ENCODE measurements at regions not wholly inside any gene's neighbourhood (a gene's known extent, or its start where the extent isn't known, plus 50 kb on each side); places are given as distances from the start of the nearest gene placed in this dataset.
"Not testable (repeated sequence)": the region's sequence is repeated elsewhere in the genome, so short reads cannot be mapped to it uniquely, and the experiment has no call there.

GRCh38 chr20:25797062-25797461 is 100.4 kb upstream of the ZNF337 start:
- not testable (repeated sequence) for TF ChIP-seq POLR2A (IDR thresholded peaks at IDR 0.05; ENCODE audit: extremely low read depth, insufficient read length)
- TF ChIP-seq, protein P1, sequence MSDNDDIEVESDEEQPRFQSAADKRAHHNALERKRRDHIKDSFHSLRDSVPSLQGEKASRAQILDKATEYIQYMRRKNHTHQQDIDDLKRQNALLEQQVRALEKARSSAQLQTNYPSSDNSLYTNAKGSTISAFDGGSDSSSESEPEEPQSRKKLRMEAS (IDR thresholded peaks at IDR 0.05; ENCODE audit: low read depth, low read length): not testable (repeated sequence)
